Hypothalamus (tissue), 51 donors: ENCODE measurements at regions not wholly inside any gene's neighbourhood (a gene's known extent, or its start where the extent isn't known, plus 50 kb on each side); places are given as distances from the start of the nearest gene placed in this dataset.
"Not testable (repeated sequence)": the region's sequence is repeated elsewhere in the genome, so short reads cannot be mapped to it uniquely, and the experiment has no call there.

Experiments
- DNase-seq, 51 donors: peaks; one replicate each; lab custom pipeline; 2025; lab: John Stamatoyannopoulos, UW

DNA sequence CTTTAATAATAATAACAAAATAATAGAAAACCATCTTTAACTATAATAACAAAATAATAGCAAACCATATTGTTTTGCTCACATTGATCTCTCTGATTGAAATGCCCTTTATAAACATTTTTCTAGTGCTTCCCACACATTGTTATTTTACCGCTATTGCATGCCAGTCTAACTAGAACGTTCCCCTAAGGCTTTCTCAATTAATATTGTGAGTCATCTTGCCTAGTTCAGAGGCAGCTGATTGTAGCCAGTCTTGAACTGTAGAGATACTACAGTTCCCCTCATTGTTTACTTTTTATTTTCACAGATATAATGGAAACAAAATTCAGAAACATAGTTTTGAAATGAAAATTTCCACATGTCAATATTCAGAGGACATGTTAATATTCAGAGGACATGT is 192.3 kb upstream of the ADGRL4 start:
- DNase-seq: no peak

DNA sequence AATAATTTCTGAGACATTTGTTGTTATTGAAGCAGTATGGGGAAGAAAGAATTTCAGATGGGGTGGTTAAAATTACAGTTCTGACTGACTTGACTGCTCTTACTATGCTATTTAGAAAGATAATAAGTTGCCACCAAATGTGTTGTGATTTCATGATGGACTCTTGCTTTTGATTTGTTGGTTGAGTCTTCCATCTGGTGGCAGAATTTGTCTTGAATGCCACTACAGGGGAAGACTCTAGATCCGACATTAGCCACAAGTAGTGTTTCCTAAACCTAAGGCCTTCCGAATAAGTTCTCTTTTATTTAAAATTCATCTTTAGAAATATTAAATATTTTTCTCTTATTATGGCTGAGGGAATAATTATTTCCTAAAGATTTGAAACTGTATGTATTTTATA is 190.9 kb upstream of the ADGRL4 start:
- DNase-seq: no peak

- DNase-seq: no peak
Measured at GRCh38 chr1:79196211-79196610, 189.7 kb upstream of the ADGRL4 start.

- no peak for DNase-seq
Measured at GRCh38 chr1:79193211-79194079, 186.9 kb upstream of the ADGRL4 start.

GRCh38 chr1:79190074-79190473 is 183.5 kb upstream of the ADGRL4 start:
- no peak for DNase-seq

DNA sequence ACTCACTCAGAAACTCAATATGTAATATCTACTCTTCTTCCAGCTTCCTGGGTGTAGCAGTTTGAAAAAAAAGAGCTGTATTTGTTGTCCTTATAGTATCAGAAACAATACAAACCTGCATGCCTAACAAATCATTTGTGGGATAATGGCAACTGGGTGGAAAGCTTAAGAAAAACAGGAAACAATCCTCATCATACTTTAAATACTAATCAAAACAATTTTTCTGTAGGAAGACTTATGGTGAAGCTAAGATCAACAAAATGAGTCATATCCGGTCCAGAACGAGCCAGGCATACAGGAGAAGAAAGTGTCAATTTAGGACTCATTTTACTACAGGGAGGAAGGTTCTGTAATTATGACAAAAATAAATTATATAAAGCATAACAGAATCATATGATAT is 181.8 kb upstream of the ADGRL4 start:
- no peak for DNase-seq

DNA sequence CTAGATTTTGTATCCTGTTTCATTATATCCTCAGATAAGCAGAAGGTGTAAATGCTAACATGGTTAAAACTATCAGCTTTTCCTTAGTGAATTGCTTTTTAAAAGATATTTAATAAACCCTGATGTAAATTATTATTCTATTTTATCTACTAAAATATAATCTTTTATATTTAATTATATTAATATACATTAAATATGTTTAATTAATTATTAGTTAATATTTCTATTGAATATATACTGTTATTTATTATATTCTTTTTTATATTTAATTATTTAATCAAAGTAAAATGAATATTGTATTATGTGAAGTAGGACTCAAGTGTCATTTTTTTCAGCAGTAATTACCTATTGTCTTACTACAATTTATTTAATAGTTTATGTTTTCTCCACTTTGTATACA is 179.7 kb upstream of the ADGRL4 start:
- no peak for DNase-seq

DNA sequence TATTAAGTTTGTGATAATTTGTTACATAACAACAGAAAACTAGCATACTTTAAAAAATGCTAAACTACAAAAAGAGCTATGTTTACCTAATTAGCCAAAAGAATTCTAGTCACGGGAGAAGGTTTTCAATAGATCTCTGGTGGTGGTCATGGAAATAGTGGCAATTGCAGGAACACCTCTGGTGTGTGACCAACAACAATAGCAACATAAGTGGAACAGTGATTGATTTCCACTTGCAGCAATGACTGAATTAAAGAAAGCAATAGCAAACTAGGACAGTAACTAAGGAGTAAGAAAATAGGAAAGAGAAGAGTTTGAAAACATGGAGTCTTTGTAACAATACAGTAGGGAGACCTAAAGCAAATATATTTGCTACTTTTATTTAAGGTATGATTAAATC is 171.3 kb upstream of the ADGRL4 start:
- no peak for DNase-seq

GRCh38 chr1:79161077-79161476 is 154.5 kb upstream of the ADGRL4 start:
- DNase-seq: no peak

DNA sequence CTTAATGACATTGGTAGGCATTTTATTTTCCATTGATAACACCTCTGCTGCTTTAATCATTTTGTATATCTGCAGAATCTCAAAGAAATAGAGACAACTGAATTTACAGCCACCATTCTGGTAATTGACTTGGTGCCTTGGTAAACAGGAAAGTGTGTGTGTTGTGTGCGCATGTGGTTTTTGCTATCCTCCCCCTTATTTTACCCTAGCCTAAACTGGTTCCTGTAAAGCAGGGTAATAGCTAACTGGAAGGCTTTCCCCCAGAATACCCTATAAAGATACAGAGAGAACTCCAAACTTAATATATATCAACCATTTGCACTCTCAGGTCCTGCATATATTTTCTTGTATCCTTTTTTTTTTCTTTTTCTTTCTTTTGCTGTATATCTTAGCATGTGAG is 149.5 kb upstream of the ADGRL4 start:
- DNase-seq: no peak

GRCh38 chr1:79151006-79151796 is 144.7 kb upstream of the ADGRL4 start:
- DNase-seq: no peak

GRCh38 chr1:79150576-79150975 is 144.0 kb upstream of the ADGRL4 start:
- no peak for DNase-seq

DNA sequence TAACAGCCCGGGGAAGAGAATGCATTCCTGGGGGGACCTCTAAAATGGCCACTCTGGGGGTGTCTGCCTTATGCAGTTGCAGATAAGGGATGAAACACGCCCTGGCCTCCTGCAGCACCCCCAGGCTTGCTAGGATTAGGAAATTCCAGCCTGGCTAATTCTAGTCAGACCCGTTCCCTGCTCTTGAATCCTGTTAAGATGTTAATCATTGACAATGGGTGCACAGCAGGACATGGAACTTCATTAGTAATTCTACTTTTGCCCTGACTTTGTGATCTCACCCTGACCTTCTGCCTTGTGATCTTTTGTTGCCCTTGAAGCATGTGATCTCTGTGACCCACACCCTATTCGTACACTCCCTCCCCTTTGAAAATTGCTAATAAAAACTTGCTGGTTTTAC is 131.7 kb upstream of the ADGRL4 start:
- DNase-seq: not testable (repeated sequence)

GRCh38 chr1:79133774-79134364 is 127.3 kb upstream of the ADGRL4 start:
- DNase-seq: no peak

- DNase-seq: no peak
Measured at GRCh38 chr1:79131626-79132025, 125.1 kb upstream of the ADGRL4 start.

DNA sequence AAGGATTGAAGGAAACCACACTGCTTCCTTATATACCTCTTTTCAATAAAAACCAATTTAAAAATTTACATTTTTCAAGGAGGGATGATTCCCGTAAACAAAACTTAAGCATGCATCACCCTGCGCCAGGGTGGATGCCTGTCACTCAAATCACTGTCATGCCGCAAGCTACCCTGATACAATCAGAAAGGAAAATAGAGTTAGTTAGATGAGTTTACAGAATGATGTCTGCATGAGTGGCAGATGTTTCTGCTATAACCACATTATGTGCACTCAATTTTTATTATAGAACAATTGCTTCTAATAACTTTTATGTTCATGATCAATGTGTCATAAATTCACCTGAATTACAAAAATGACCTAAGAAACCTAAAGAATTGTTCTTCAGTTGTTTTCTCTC is 123.4 kb upstream of the ADGRL4 start:
- no peak for DNase-seq

GRCh38 chr1:79128722-79129121 is 122.2 kb upstream of the ADGRL4 start:
- no peak for DNase-seq

GRCh38 chr1:79124756-79125155 is 118.2 kb upstream of the ADGRL4 start:
- DNase-seq: no peak

GRCh38 chr1:79122521-79122920 is 116.0 kb upstream of the ADGRL4 start:
- no peak for DNase-seq

- DNase-seq: no peak
Measured at GRCh38 chr1:79117376-79117775, 110.8 kb upstream of the ADGRL4 start.

GRCh38 chr1:79113836-79114235 is 107.3 kb upstream of the ADGRL4 start:
- DNase-seq: no peak

- no peak for DNase-seq
Measured at GRCh38 chr1:79110749-79111148, 104.2 kb upstream of the ADGRL4 start.
